KOPT-K1 (cell line): ENCODE measurements at regions not wholly inside any gene's neighbourhood (a gene's known extent, or its start where the extent isn't known, plus 50 kb on each side); places are given as distances from the start of the nearest gene placed in this dataset.

Experiments
- H3K27ac ChIP-seq: fragments of 200-600 bp; sonication (generic); 2 replicates; pipeline ENCODE4 v1.5.1; 2016; ENCODE audit warnings: antibody characterized with exemption, mild to moderate bottlenecking, low read depth, low read length; ENCODE audit not compliant: poor library complexity, severe bottlenecking
- H3K36me3 ChIP-seq: fragments of 200-600 bp; sonication (generic); 2 replicates; pipeline ENCODE4 v1.5.1; 2017; ENCODE audit warnings: antibody characterized with exemption, mild to moderate bottlenecking, low read length, moderate library complexity; ENCODE audit not compliant: insufficient read depth
- H3K9me3 ChIP-seq: fragments of 200-600 bp; sonication (generic); 2 replicates; pipeline ENCODE4 v1.5.1; 2017; ENCODE audit warnings: antibody characterized with exemption, low read length, mild to moderate bottlenecking; ENCODE audit not compliant: insufficient read depth, poor library complexity, severe bottlenecking

GRCh38 chr4:38354421-38354820 is 309.6 kb upstream of the KLF3 start:
- Histone ChIP-seq H3K36me3 (no peaks in the 10 kb centered on the region), H3K9me3 (no peaks in the 10 kb centered on the region), H3K27ac (no peak overlapping the region)

GRCh38 chr4:38354872-38355271 is 309.1 kb upstream of the KLF3 start:
- Histone ChIP-seq H3K36me3 (no peaks in the 10 kb centered on the region), H3K27ac (no peak overlapping the region), H3K9me3 (no peaks in the 10 kb centered on the region)

DNA sequence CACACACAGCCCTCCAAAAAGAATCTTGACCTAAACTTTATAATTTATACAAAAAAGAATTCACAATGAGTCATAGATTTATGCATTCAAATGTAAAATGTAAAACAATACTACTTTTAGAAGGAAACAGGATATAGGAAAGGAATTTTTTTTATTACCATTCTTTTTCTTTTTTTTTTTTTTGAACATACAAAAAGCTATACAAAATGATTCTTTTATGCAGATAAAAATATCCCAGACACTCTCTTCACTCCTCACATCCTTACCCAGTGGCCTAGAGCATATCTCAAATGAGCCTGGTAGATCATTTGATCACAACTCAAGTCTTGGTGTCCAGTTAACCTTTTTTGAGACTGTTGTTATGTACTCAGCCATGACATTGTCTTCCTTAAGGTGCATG is 307.3 kb upstream of the KLF3 start:
- H3K27ac ChIP-seq: no peak overlapping the region
- H3K36me3 ChIP-seq: no peaks in the 10 kb centered on the region
- no peaks in the 10 kb centered on the region for H3K9me3 ChIP-seq

DNA sequence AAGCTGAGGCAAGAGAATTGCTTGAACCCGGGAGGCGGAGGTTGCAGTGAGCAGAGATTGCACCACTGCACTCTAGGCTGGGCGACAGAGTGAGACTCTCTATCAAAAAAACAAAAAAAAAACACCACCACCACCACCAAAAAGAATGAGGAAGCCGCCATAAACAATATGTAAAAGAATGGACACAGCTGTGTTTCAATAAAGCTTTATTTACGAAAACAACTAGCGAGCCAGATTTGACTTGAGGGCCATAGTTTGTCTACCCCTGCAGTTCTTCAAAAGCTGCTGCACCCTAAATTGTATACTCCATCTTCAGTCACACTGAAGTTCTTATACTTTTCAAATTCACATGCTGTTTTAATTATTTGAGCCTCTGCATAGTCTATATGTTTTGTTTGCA is 306.5 kb upstream of the KLF3 start:
- H3K9me3 ChIP-seq: no peaks in the 10 kb centered on the region
- H3K36me3 ChIP-seq: no peaks in the 10 kb centered on the region
- no peak overlapping the region for H3K27ac ChIP-seq

- no peaks in the 10 kb centered on the region for H3K9me3 ChIP-seq
- H3K27ac ChIP-seq: no peak overlapping the region
- no peaks in the 10 kb centered on the region for H3K36me3 ChIP-seq
These were observed 304.9 kb upstream of the KLF3 start for GRCh38 chr4:38359113-38359512.

- H3K9me3 ChIP-seq: no peaks in the 10 kb centered on the region
- no peaks in the 10 kb centered on the region for H3K36me3 ChIP-seq
- no peak overlapping the region for H3K27ac ChIP-seq
These were observed 303.8 kb upstream of the KLF3 start for GRCh38 chr4:38360201-38360600.

- H3K36me3 ChIP-seq: no peaks in the 10 kb centered on the region
- no peaks in the 10 kb centered on the region for H3K9me3 ChIP-seq
- H3K27ac ChIP-seq: no peak overlapping the region
These were observed 299.5 kb upstream of the KLF3 start for GRCh38 chr4:38364383-38364963.

DNA sequence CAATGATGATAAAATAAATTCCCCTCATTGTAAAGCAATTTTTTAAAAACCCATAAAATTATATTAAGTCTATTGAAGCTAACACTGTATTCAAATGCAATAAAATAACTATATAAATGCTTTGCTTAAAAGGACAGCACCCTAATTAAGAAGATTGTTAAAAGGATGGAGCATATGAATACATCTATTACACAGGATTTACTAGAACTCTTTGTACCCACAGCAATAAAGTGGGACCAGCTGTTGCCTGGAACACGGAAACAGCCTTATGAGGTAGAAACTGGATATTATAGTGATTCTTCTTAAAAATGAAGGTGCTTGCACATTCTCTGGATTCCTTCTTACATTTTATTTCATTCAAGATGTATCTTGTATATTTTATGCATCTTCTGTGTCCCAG is 298.7 kb upstream of the KLF3 start:
- Histone ChIP-seq H3K36me3 (no peaks in the 10 kb centered on the region), H3K27ac (no peak overlapping the region), H3K9me3 (no peaks in the 10 kb centered on the region)

GRCh38 chr4:38365748-38366310 is 298.2 kb upstream of the KLF3 start:
- Histone ChIP-seq H3K27ac (no peak overlapping the region), H3K36me3 (no peaks in the 10 kb centered on the region), H3K9me3 (no peaks in the 10 kb centered on the region)

GRCh38 chr4:38366456-38366855 is 297.5 kb upstream of the KLF3 start:
- Histone ChIP-seq H3K27ac (no peak overlapping the region), H3K9me3 (no peaks in the 10 kb centered on the region), H3K36me3 (no peaks in the 10 kb centered on the region)

GRCh38 chr4:38366997-38367396 is 297.0 kb upstream of the KLF3 start:
- Histone ChIP-seq H3K27ac (no peak overlapping the region), H3K36me3 (no peaks in the 10 kb centered on the region), H3K9me3 (no peaks in the 10 kb centered on the region)

- H3K36me3 ChIP-seq: no peaks in the 10 kb centered on the region
- H3K9me3 ChIP-seq: no peaks in the 10 kb centered on the region
- H3K27ac ChIP-seq: no peak overlapping the region
These were observed 296.3 kb upstream of the KLF3 start for GRCh38 chr4:38367642-38368174.

DNA sequence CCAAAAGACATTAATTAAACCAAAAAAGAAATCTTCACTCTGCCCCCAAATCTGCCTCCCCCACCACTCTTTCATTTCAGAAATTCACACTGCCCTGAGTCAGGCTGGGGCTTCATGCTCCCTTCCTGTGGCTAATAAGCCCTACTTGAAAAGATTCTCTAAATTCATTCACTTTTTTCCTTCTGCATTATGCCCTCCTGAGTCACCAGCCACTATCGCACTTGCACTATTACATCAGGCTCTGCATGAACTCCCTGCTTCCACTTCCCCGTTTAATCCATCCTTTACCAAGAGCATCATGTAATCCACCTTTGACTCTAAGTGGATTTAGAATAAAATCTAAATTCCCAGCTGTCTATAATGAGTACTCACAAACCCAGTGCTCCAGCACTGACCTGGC is 295.4 kb upstream of the KLF3 start:
- Histone ChIP-seq H3K9me3 (no peaks in the 10 kb centered on the region), H3K27ac (no peak overlapping the region), H3K36me3 (no peaks in the 10 kb centered on the region)

- Histone ChIP-seq H3K9me3 (no peaks in the 10 kb centered on the region), H3K36me3 (no peaks in the 10 kb centered on the region), H3K27ac (no peak overlapping the region)
These were observed 292.6 kb upstream of the KLF3 start for GRCh38 chr4:38371391-38371851.

DNA sequence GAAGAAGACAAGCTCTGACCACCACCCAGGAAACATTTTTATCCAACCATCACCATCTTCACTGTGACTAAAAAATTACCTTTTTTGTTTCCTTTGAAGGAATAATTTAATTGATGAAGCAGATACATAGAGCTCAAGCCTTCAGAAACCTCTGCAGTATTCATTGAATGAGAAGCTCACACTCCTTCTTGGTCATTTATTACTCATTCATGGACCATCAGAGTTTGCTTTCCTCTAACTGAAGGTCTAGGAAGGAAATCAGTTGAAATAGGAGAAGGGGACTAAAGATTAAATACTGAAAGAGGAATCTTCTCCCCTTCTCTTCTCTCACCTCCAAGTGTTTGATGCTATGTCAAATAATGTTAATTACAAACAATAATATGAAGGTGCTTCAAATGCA is 290.6 kb upstream of the KLF3 start:
- H3K9me3 ChIP-seq: no peaks in the 10 kb centered on the region
- no peak overlapping the region for H3K27ac ChIP-seq

DNA sequence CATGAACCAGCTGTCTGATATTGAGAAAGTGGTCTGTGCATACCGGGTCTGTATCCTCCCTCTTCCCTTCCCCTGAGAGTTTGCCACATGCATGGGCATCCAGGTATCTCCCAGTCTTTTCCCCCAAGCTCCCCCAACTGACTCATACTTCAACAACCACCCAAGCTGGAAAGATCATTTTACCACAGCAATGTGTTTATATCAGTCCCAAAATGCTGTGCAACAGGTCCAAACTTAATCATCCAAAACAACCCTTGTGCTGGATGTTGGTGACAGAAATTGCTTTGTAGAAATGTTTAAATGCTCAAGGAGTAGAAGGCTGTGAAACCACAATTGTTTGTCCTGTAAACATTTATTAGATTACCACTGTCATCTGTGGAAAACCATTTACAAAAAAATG is 286.8 kb upstream of the KLF3 start:
- Histone ChIP-seq H3K36me3 (no peaks in the 10 kb centered on the region), H3K9me3 (no peaks in the 10 kb centered on the region), H3K27ac (no peak overlapping the region)

More for the DNA sequence above, 290.6 kb upstream of the KLF3 start:
- no peaks in the 10 kb centered on the region for H3K36me3 ChIP-seq
